Transverse colon (tissue), 4 donors: ENCODE measurements at regions not wholly inside any gene's neighbourhood (a gene's known extent, or its start where the extent isn't known, plus 50 kb on each side); places are given as distances from the start of the nearest gene placed in this dataset.

Experiments used
- DNase-seq: peaks from one replicate; pipeline ENCODE4 v3.0.0-alpha.2; 2019
- H3K27ac ChIP-seq, 4 donors: fragments of 200-600 bp; sonication (generic); 2 replicates each; pipeline ENCODE4 v1.5.1; 2016 to 2018; ENCODE audit warnings: inconsistent platforms in 4 of 4
- H3K27me3 ChIP-seq: fragments of 200-600 bp; sonication (generic); 2 replicates; pipeline ENCODE4 v1.5.1; 2017; ENCODE audit warnings: inconsistent platforms
- H3K36me3 ChIP-seq, 4 donors: fragments of 200-600 bp; sonication (generic); 2 replicates each; pipeline ENCODE4 v1.5.1; 2017 to 2019; ENCODE audit warnings: inconsistent platforms in 4 of 4
- H3K4me1 ChIP-seq, 4 donors: fragments of 200-600 bp; sonication (generic); 2 replicates each; pipeline ENCODE4 v1.5.1; 2017 to 2020; ENCODE audit warnings: inconsistent platforms in 4 of 4
- H3K4me3 ChIP-seq, 4 donors: fragments of 200-600 bp; sonication (generic); 1 replicate in 1 of 4; 2 replicates in 3 of 4; pipeline versions ENCODE4 v1.5.1 to v1.6.1; 2017 to 2019; ENCODE audit warnings: inconsistent platforms in 4 of 4
- H3K9me3 ChIP-seq, 2 donors: fragments of 200-600 bp; sonication (generic); 2 replicates each; pipeline ENCODE4 v1.5.1; 2017 to 2019; ENCODE audit warnings: inconsistent platforms in 2 of 2
- CTCF ChIP-seq, 5 experiments: fragments of 200-600 bp in 3 of 5; fragments of 450-650 bp in 2 of 5; sonication (generic) in 3 of 5; IDR thresholded peaks; 1 replicate in 2 of 5; 2 replicates in 3 of 5; pipeline ENCODE4 v1.5.1; 2016 to 2017; ENCODE audit warnings: antibody characterized with exemption in 5 of 5, inconsistent platforms in 3 of 5, mild to moderate bottlenecking in 2 of 5, moderate library complexity in 1 of 5
- EP300 ChIP-seq: sonication (generic); formaldehyde crosslinking; IDR thresholded peaks from one replicate; pipeline ENCODE4 v1.6.1; 2017; ENCODE audit warnings: antibody characterized with exemption, low read depth
- POLR2A ChIP-seq: fragments of 450-650 bp; IDR thresholded peaks from one replicate; pipeline ENCODE4 v1.6.1; 2016; ENCODE audit warnings: antibody characterized with exemption, mild to moderate bottlenecking, moderate library complexity
- POLR2AphosphoS5 ChIP-seq, 3 donors: sonication (generic); formaldehyde crosslinking; IDR thresholded peaks; one replicate each; pipeline ENCODE4 v1.6.1; 2016; ENCODE audit warnings: antibody characterized with exemption in 3 of 3
- WGBS, 2 donors: methylation state at CpG; one replicate each; pipeline ENCODE4 v1.1.5; 2018; ENCODE audit warnings: low coverage in 1 of 2; 5-methylcytosine and 5-hydroxymethylcytosine counted together
- in situ Hi-C, 4 donors: fragments of 200-750 bp; cut with MboI; loops; one replicate each; pipeline versions ENCODE4 v1.15.0 to v1.15.1; 2017; ENCODE audit warnings: low sequenced_read_pairs in 3 of 4, low pct_ligation_motif_present in 1 of 4, low pct_unique_long_range_greater_than_20kb in 1 of 4
- intact Hi-C: fragments of 100-400 bp; cut with DNase I; formaldehyde crosslinking; loops from one replicate; pipeline ENCODE4 v1.15.1; 2023; ENCODE audit warnings: low total_unique reads

GRCh38 chr5:18990852-18991251, 997.1 kb downstream of the CDH18 start:
- DNase-seq = no peak
- TF ChIP-seq POLR2AphosphoS5 (IDR thresholded peaks at IDR 0.05) = no peak
- TF ChIP-seq EP300 = no peak
- no peak for TF ChIP-seq CTCF (IDR thresholded peaks at IDR 0.05)
- TF ChIP-seq POLR2A = no peak
- no peaks in the 10 kb centered on the region for H3K27me3 ChIP-seq
- no peaks in the 10 kb centered on the region for H3K9me3 ChIP-seq
- WGBS, 2 donors = 22 to 60% methylated on average over 1 of the region's 1 CpG
- in situ Hi-C loops (no loop called here), intact Hi-C loops (no loop called here)
- H3K36me3 ChIP-seq = no peaks in the 10 kb centered on the region
- H3K4me3 ChIP-seq = no peak overlapping the region
- no peaks in the 10 kb centered on the region for H3K4me1 ChIP-seq
- no peak overlapping the region for H3K27ac ChIP-seq

- DNase-seq = no peak
- H3K4me3 ChIP-seq = no peak overlapping the region
- in situ Hi-C loops = no loop called here
- 43 to 44% methylated on average over 1 of the region's 1 CpG for WGBS, 2 donors
- no peak overlapping the region for H3K27ac ChIP-seq
- no peaks in the 10 kb centered on the region for H3K4me1 ChIP-seq
- intact Hi-C loops = no loop called here
- TF ChIP-seq POLR2AphosphoS5 (IDR thresholded peaks at IDR 0.05) (no peak), POLR2A (no peak), EP300 (no peak), CTCF (IDR thresholded peaks at IDR 0.05) (no peak)
- no peaks in the 10 kb centered on the region for H3K27me3 ChIP-seq
- H3K36me3 ChIP-seq = no peaks in the 10 kb centered on the region
- H3K9me3 ChIP-seq = no peaks in the 10 kb centered on the region
These were observed 995.7 kb downstream of the CDH18 start for GRCh38 chr5:18992264-18992663.

GRCh38 chr5:18999478-18999877, 988.5 kb downstream of the CDH18 start:
- H3K36me3 ChIP-seq = no peaks in the 10 kb centered on the region
- intact Hi-C loops (no loop called here), in situ Hi-C loops (no loop called here)
- DNase-seq = no peak
- TF ChIP-seq CTCF (IDR thresholded peaks at IDR 0.05) (no peak), POLR2AphosphoS5 (IDR thresholded peaks at IDR 0.05) (no peak), POLR2A (no peak), EP300 (no peak)
- H3K27ac ChIP-seq = no peak overlapping the region
- H3K4me3 ChIP-seq = no peak overlapping the region
- H3K27me3 ChIP-seq = no peaks in the 10 kb centered on the region
- no peaks in the 10 kb centered on the region for H3K4me1 ChIP-seq
- no peaks in the 10 kb centered on the region for H3K9me3 ChIP-seq

- H3K9me3 ChIP-seq = no peaks in the 10 kb centered on the region
- no peak overlapping the region for H3K27ac ChIP-seq
- TF ChIP-seq EP300 = no peak
- TF ChIP-seq CTCF (IDR thresholded peaks at IDR 0.05) = no peak
- TF ChIP-seq POLR2A = no peak
- no peak for TF ChIP-seq POLR2AphosphoS5 (IDR thresholded peaks at IDR 0.05)
- no peaks in the 10 kb centered on the region for H3K4me1 ChIP-seq
- no peaks in the 10 kb centered on the region for H3K27me3 ChIP-seq
- intact Hi-C loops = no loop called here
- no peaks in the 10 kb centered on the region for H3K36me3 ChIP-seq
- in situ Hi-C loops = no loop called here
- no peak overlapping the region for H3K4me3 ChIP-seq
- 44% methylated on average over 1 of the region's 1 CpG; no CpG with 5 or more reads in 1 of the 2 donors for WGBS, 2 donors
- DNase-seq = no peak
These were observed 986.9 kb downstream of the CDH18 start for GRCh38 chr5:19001054-19001453.
